GM23338 (cell line): ENCODE measurements at regions not wholly inside any gene's neighbourhood (a gene's known extent, or its start where the extent isn't known, plus 50 kb on each side); places are given as distances from the start of the nearest gene placed in this dataset.

Experiments used
- ATAC-seq: fragments of 200-7000 bp; cut with Tn5 transposase; 3 replicates; pipeline ENCODE4 v1.9.1; 2020
- DNase-seq: peaks from one replicate; pipeline ENCODE4 v3.0.0-alpha.2; 2015; ENCODE audit warnings: low spot score
- H2AFZ ChIP-seq: fragments of 200-600 bp; sonication (generic); 2 replicates; pipeline ENCODE4 v1.8.0; 2016; ENCODE audit warnings: antibody characterized with exemption, mild to moderate bottlenecking, moderate library complexity
- H3F3A ChIP-seq: fragments of 200-600 bp; sonication (generic); replicated peaks from 2 replicates; pipeline ENCODE4 v1.8.0; 2017; ENCODE audit warnings: antibody characterized with exemption, mixed run types, low read depth
- H3K27ac ChIP-seq: fragments of 200-600 bp; sonication (generic); 2 replicates; pipeline ENCODE4 v1.6.1; 2016; ENCODE audit warnings: low read depth
- H3K27me3 ChIP-seq: fragments of 200-600 bp; sonication (generic); 2 replicates; pipeline ENCODE4 v1.8.0; 2016; ENCODE audit warnings: mild to moderate bottlenecking, mixed run types, moderate library complexity; ENCODE audit not compliant: insufficient read depth
- H3K36me3 ChIP-seq: fragments of 200-600 bp; sonication (generic); 2 replicates; pipeline ENCODE4 v1.8.0; 2016; ENCODE audit warnings: mild to moderate bottlenecking; ENCODE audit not compliant: insufficient read depth
- H3K4me1 ChIP-seq: fragments of 200-600 bp; sonication (generic); 2 replicates; pipeline ENCODE4 v1.8.0; 2016; ENCODE audit warnings: mild to moderate bottlenecking, moderate library complexity; ENCODE audit not compliant: insufficient read depth
- H3K4me2 ChIP-seq: fragments of 200-600 bp; sonication (generic); 2 replicates; pipeline ENCODE4 v1.7.1; 2017; ENCODE audit warnings: mixed run types
- H3K4me3 ChIP-seq: fragments of 200-600 bp; sonication (generic); 2 replicates; pipeline ENCODE4 v1.6.1; 2016; ENCODE audit warnings: mixed run types
- H3K79me2 ChIP-seq: fragments of 200-600 bp; sonication (generic); replicated peaks from 2 replicates; pipeline ENCODE4 v1.8.0; 2017; ENCODE audit warnings: mild to moderate bottlenecking; ENCODE audit not compliant: insufficient read depth
- H3K9me2 ChIP-seq: fragments of 200-600 bp; sonication (generic); 2 replicates; pipeline ENCODE4 v1.8.0; 2017; ENCODE audit not compliant: insufficient read depth
- H4K20me1 ChIP-seq: fragments of 200-600 bp; sonication (generic); replicated peaks from 2 replicates; pipeline ENCODE4 v1.8.0; 2017; ENCODE audit warnings: mild to moderate bottlenecking; ENCODE audit not compliant: insufficient read depth
- H3K27ac Mint-ChIP-seq: 2 replicates; pipeline ENCODE4 v1.8.0; 2020; ENCODE audit warnings: inconsistent platforms, mild to moderate bottlenecking, moderate library complexity, mixed read lengths
- H3K27me3 Mint-ChIP-seq: 3 replicates; pipeline ENCODE4 v1.8.0; 2022; ENCODE audit warnings: low read depth, mild to moderate bottlenecking, moderate library complexity, mixed read lengths, inconsistent platforms; ENCODE audit not compliant: insufficient read depth, poor library complexity
- H3K36me3 Mint-ChIP-seq: 3 replicates; pipeline ENCODE4 v1.8.0; 2021; ENCODE audit warnings: low read depth, mild to moderate bottlenecking, inconsistent platforms, moderate library complexity, mixed read lengths
- H3K4me1 Mint-ChIP-seq: 3 replicates; pipeline ENCODE4 v1.8.0; 2020; ENCODE audit warnings: mild to moderate bottlenecking, inconsistent platforms, mixed read lengths
- H3K4me3 Mint-ChIP-seq: 3 replicates; pipeline ENCODE4 v1.8.0; 2021; ENCODE audit warnings: moderate library complexity, mild to moderate bottlenecking, inconsistent platforms, mixed read lengths
- H3K9me3 Mint-ChIP-seq: 3 replicates; pipeline ENCODE4 v1.8.0; 2020; ENCODE audit warnings: moderate library complexity, mild to moderate bottlenecking, inconsistent platforms, mixed read lengths
- CREB1 ChIP-seq: fragments of 250-450 bp; sonication (Bioruptor Pico); IDR thresholded peaks from 2 replicates; pipeline ENCODE4 v1.5.0; 2020; ENCODE audit warnings: low read depth, mild to moderate bottlenecking, moderate library complexity
- EZH2 ChIP-seq: fragments of 200-600 bp; sonication (generic); IDR thresholded peaks from one replicate; pipeline ENCODE4 v1.8.0; 2017; ENCODE audit warnings: antibody characterized with exemption, mild to moderate bottlenecking, low read depth; ENCODE audit not compliant: unreplicated experiment
- NANOG ChIP-seq: IDR thresholded peaks from 2 replicates; pipeline ENCODE4 v1.6.1; 2016; ENCODE audit warnings: antibody characterized with exemption, borderline replicate concordance
- POLR2AphosphoS5 ChIP-seq: IDR thresholded peaks from 2 replicates; pipeline ENCODE4 v1.6.1; 2016; ENCODE audit warnings: antibody characterized with exemption, low read depth
- ZNF114 ChIP-seq: fragments of 250-450 bp; sonication (Bioruptor Pico); IDR thresholded peaks from 2 replicates; pipeline ENCODE4 v1.5.0; 2020; ENCODE audit warnings: mild to moderate bottlenecking, moderate library complexity
- ZNF331 ChIP-seq: fragments of 250-450 bp; sonication (Bioruptor Pico); IDR thresholded peaks from 2 replicates; pipeline ENCODE4 v1.5.0; 2020; ENCODE audit warnings: low read depth, mild to moderate bottlenecking, moderate library complexity
- TF ChIP-seq, protein P1 (sequence below): IDR thresholded peaks from 2 replicates; pipeline ENCODE4 v1.6.1; 2016; ENCODE audit warnings: antibody characterized with exemption
- TF ChIP-seq, protein P2 (sequence below): fragments of 250-450 bp; sonication (Bioruptor Pico); IDR thresholded peaks from 2 replicates; pipeline ENCODE4 v1.5.0; 2020; ENCODE audit warnings: mild to moderate bottlenecking, moderate library complexity
- TF ChIP-seq, protein P3 (sequence below), 2 experiments: fragments of 200-600 bp in 1 of 2; sonication (generic) in 1 of 2; conservative IDR thresholded peaks; 2 replicates each; pipeline versions ENCODE4 v1.5.1 to v1.6.1; 2016 to 2017; ENCODE audit warnings: antibody characterized with exemption in 2 of 2, low read depth in 2 of 2, mild to moderate bottlenecking in 2 of 2, moderate library complexity in 1 of 2
- TF ChIP-seq, protein P4 (sequence below): IDR thresholded peaks from one replicate; pipeline ENCODE4 v1.6.1; 2018; ENCODE audit warnings: antibody characterized with exemption; ENCODE audit not compliant: unreplicated experiment

DNA sequence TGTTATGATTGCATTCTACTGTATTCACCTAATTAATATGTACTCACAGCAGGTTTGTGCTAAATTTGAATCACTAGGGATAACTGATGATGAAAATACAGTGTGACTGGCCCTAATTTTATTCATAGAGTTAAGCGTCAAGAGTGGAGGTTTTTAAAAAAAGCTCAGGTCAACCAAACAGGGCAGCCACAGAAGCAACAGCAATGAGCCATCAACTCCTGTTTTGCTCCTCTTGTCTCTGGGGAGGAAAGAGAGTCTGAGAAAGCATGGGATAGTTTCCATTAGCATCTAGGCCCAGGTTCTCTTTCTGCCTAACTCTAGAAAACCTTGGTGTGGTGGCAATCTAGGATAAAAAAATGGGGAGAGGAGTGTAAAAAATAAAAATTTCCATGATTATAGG, 122.1 kb downstream of the OGFRL1 start:
- ATAC-seq, result no peak
- Histone ChIP-seq H3K4me2 (no peak overlapping the region), H3K27me3 (no peaks in the 10 kb centered on the region), H2AFZ (no peak overlapping the region), H3F3A (no peaks in the 10 kb centered on the region), H3K9me2 (no peaks in the 10 kb centered on the region), H3K36me3 (no peaks in the 10 kb centered on the region), H3K4me3 (no peak overlapping the region), H3K4me1 (peaks cover 15% of the 10 kb centered on the region), H4K20me1 (no peaks in the 10 kb centered on the region), H3K79me2 (no peaks in the 10 kb centered on the region), H3K27ac (no peak overlapping the region)
- DNase-seq, result no peak
- Mint-ChIP-seq H3K9me3 (no peaks in the 10 kb centered on the region), H3K27me3 (peaks cover 5% of the 10 kb centered on the region), H3K36me3 (no peaks in the 10 kb centered on the region), H3K27ac (no peak overlapping the region), H3K4me3 (no peak overlapping the region), H3K4me1 (peaks cover 23% of the 10 kb centered on the region)
- TF ChIP-seq EZH2 (no peak), POLR2AphosphoS5 (no peak)

DNA sequence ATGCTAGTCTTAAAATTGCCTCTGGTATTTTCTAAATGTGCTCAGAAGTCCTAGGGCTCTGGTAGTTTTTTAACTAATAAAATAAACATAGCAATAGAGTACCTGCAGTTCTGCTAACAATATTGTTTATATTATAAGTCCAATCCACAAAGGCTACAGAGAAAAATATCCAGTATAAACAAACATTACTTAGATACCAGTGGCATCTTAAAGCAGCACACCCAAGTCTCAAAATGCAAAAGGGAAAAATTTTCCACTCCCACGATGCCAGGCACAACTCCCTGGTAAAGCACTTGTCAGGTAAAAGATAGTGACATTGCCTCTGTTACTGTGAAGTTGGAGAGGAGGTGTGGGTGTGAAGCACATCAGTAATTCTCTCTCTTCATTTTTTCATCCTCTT, 123.3 kb downstream of the OGFRL1 start:
- no peaks in the 10 kb centered on the region for H3K79me2 ChIP-seq
- H3K36me3 ChIP-seq, result no peaks in the 10 kb centered on the region
- no peak overlapping the region for H3K4me2 ChIP-seq
- Mint-ChIP-seq H3K36me3 (no peaks in the 10 kb centered on the region), H3K4me3 (no peak overlapping the region), H3K9me3 (no peaks in the 10 kb centered on the region), H3K27ac (no peak overlapping the region; the same call in 1 of the 2 replicates), H3K27me3 (peaks cover 2% of the 10 kb centered on the region), H3K4me1 (peaks cover 16% of the 10 kb centered on the region)
- ATAC-seq, result no peak
- no peaks in the 10 kb centered on the region for H3F3A ChIP-seq
- H4K20me1 ChIP-seq, result no peaks in the 10 kb centered on the region
- H3K4me3 ChIP-seq, result no peak overlapping the region
- peaks cover 12% of the 10 kb centered on the region for H3K4me1 ChIP-seq
- DNase-seq, result no peak
- H3K27ac ChIP-seq, result no peak overlapping the region
- no peaks in the 10 kb centered on the region for H3K9me2 ChIP-seq
- H2AFZ ChIP-seq, result no peak overlapping the region
- no peaks in the 10 kb centered on the region for H3K27me3 ChIP-seq
- TF ChIP-seq ZNF114 (CRISPR knock-in tag) (no peak), ZNF331 (CRISPR knock-in tag) (no peak), CREB1 (CRISPR knock-in tag) (no peak), NANOG (no peak), POLR2AphosphoS5 (no peak)
- TF ChIP-seq, protein P1, sequence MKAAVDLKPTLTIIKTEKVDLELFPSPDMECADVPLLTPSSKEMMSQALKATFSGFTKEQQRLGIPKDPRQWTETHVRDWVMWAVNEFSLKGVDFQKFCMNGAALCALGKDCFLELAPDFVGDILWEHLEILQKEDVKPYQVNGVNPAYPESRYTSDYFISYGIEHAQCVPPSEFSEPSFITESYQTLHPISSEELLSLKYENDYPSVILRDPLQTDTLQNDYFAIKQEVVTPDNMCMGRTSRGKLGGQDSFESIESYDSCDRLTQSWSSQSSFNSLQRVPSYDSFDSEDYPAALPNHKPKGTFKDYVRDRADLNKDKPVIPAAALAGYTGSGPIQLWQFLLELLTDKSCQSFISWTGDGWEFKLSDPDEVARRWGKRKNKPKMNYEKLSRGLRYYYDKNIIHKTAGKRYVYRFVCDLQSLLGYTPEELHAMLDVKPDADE, result no peak
- TF ChIP-seq, protein P2, sequence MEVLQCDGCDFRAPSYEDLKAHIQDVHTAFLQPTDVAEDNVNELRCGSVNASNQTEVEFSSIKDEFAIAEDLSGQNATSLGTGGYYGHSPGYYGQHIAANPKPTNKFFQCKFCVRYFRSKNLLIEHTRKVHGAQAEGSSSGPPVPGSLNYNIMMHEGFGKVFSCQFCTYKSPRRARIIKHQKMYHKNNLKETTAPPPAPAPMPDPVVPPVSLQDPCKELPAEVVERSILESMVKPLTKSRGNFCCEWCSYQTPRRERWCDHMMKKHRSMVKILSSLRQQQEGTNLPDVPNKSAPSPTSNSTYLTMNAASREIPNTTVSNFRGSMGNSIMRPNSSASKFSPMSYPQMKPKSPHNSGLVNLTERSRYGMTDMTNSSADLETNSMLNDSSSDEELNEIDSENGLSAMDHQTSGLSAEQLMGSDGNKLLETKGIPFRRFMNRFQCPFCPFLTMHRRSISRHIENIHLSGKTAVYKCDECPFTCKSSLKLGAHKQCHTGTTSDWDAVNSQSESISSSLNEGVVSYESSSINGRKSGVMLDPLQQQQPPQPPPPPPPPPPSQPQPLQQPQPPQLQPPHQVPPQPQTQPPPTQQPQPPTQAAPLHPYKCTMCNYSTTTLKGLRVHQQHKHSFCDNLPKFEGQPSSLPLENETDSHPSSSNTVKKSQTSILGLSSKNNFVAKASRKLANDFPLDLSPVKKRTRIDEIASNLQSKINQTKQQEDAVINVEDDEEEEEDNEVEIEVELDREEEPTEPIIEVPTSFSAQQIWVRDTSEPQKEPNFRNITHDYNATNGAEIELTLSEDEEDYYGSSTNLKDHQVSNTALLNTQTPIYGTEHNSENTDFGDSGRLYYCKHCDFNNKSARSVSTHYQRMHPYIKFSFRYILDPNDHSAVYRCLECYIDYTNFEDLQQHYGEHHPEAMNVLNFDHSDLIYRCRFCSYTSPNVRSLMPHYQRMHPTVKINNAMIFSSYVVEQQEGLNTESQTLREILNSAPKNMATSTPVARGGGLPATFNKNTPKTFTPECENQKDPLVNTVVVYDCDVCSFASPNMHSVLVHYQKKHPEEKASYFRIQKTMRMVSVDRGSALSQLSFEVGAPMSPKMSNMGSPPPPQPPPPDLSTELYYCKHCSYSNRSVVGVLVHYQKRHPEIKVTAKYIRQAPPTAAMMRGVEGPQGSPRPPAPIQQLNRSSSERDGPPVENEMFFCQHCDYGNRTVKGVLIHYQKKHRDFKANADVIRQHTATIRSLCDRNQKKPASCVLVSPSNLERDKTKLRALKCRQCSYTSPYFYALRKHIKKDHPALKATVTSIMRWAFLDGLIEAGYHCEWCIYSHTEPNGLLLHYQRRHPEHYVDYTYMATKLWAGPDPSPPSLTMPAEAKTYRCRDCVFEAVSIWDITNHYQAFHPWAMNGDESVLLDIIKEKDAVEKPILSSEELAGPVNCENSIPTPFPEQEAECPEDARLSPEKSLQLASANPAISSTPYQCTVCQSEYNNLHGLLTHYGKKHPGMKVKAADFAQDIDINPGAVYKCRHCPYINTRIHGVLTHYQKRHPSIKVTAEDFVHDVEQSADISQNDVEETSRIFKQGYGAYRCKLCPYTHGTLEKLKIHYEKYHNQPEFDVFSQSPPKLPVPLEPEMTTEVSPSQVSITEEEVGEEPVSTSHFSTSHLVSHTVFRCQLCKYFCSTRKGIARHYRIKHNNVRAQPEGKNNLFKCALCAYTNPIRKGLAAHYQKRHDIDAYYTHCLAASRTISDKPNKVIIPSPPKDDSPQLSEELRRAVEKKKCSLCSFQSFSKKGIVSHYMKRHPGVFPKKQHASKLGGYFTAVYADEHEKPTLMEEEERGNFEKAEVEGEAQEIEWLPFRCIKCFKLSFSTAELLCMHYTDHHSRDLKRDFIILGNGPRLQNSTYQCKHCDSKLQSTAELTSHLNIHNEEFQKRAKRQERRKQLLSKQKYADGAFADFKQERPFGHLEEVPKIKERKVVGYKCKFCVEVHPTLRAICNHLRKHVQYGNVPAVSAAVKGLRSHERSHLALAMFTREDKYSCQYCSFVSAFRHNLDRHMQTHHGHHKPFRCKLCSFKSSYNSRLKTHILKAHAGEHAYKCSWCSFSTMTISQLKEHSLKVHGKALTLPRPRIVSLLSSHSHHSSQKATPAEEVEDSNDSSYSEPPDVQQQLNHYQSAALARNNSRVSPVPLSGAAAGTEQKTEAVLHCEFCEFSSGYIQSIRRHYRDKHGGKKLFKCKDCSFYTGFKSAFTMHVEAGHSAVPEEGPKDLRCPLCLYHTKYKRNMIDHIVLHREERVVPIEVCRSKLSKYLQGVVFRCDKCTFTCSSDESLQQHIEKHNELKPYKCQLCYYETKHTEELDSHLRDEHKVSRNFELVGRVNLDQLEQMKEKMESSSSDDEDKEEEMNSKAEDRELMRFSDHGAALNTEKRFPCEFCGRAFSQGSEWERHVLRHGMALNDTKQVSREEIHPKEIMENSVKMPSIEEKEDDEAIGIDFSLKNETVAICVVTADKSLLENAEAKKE (CRISPR knock-in tag), result no peak
- TF ChIP-seq, protein P3, sequence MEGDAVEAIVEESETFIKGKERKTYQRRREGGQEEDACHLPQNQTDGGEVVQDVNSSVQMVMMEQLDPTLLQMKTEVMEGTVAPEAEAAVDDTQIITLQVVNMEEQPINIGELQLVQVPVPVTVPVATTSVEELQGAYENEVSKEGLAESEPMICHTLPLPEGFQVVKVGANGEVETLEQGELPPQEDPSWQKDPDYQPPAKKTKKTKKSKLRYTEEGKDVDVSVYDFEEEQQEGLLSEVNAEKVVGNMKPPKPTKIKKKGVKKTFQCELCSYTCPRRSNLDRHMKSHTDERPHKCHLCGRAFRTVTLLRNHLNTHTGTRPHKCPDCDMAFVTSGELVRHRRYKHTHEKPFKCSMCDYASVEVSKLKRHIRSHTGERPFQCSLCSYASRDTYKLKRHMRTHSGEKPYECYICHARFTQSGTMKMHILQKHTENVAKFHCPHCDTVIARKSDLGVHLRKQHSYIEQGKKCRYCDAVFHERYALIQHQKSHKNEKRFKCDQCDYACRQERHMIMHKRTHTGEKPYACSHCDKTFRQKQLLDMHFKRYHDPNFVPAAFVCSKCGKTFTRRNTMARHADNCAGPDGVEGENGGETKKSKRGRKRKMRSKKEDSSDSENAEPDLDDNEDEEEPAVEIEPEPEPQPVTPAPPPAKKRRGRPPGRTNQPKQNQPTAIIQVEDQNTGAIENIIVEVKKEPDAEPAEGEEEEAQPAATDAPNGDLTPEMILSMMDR (conservative IDR thresholded peaks at IDR 0.05; ENCODE audit: low read depth in 2 of 2), result no peak
- TF ChIP-seq, protein P4, sequence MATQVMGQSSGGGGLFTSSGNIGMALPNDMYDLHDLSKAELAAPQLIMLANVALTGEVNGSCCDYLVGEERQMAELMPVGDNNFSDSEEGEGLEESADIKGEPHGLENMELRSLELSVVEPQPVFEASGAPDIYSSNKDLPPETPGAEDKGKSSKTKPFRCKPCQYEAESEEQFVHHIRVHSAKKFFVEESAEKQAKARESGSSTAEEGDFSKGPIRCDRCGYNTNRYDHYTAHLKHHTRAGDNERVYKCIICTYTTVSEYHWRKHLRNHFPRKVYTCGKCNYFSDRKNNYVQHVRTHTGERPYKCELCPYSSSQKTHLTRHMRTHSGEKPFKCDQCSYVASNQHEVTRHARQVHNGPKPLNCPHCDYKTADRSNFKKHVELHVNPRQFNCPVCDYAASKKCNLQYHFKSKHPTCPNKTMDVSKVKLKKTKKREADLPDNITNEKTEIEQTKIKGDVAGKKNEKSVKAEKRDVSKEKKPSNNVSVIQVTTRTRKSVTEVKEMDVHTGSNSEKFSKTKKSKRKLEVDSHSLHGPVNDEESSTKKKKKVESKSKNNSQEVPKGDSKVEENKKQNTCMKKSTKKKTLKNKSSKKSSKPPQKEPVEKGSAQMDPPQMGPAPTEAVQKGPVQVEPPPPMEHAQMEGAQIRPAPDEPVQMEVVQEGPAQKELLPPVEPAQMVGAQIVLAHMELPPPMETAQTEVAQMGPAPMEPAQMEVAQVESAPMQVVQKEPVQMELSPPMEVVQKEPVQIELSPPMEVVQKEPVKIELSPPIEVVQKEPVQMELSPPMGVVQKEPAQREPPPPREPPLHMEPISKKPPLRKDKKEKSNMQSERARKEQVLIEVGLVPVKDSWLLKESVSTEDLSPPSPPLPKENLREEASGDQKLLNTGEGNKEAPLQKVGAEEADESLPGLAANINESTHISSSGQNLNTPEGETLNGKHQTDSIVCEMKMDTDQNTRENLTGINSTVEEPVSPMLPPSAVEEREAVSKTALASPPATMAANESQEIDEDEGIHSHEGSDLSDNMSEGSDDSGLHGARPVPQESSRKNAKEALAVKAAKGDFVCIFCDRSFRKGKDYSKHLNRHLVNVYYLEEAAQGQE, result no peak
